OCI-LY1 (cell line): ENCODE measurements at regions not wholly inside any gene's neighbourhood (a gene's known extent, or its start where the extent isn't known, plus 50 kb on each side); places are given as distances from the start of the nearest gene placed in this dataset.

Source experiments
- EZH2 ChIP-seq: fragments of 200-600 bp; sonication (generic), shearing (Covaris generic); IDR thresholded peaks from 2 replicates; pipeline ENCODE4 v1.8.0; 2017; ENCODE audit warnings: borderline replicate concordance, mixed run types, mild to moderate bottlenecking, antibody characterized with exemption, low read length, moderate library complexity, mixed read lengths
- TF ChIP-seq, protein P1 (sequence below): fragments of 200-600 bp; sonication (generic), shearing (Covaris generic); IDR thresholded peaks from 2 replicates; pipeline ENCODE4 v1.5.1; 2017; ENCODE audit warnings: mild to moderate bottlenecking, antibody characterized with exemption, low read length, moderate library complexity, mixed read lengths

DNA sequence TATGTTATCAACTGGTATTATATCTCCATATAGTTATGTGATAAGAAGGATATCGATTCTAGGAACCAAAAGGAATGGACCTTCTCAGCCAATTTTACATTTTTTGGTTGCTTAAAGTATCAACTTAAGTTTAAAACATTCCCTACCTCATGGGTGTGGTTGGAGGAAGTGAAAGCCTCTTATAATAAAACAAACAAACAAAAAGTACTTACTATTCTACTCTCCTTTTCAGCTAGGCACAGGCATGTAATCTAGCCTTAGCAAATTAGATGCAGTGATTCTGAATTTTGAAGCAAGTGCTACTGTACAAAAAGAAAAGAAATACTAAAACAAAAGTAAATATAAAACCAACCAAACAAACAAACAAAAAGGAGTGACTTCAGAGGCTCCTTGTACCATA lies 485.4 kb downstream of the C4orf33 start:
- TF ChIP-seq, protein P1, sequence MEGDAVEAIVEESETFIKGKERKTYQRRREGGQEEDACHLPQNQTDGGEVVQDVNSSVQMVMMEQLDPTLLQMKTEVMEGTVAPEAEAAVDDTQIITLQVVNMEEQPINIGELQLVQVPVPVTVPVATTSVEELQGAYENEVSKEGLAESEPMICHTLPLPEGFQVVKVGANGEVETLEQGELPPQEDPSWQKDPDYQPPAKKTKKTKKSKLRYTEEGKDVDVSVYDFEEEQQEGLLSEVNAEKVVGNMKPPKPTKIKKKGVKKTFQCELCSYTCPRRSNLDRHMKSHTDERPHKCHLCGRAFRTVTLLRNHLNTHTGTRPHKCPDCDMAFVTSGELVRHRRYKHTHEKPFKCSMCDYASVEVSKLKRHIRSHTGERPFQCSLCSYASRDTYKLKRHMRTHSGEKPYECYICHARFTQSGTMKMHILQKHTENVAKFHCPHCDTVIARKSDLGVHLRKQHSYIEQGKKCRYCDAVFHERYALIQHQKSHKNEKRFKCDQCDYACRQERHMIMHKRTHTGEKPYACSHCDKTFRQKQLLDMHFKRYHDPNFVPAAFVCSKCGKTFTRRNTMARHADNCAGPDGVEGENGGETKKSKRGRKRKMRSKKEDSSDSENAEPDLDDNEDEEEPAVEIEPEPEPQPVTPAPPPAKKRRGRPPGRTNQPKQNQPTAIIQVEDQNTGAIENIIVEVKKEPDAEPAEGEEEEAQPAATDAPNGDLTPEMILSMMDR, result no peak
- TF ChIP-seq EZH2, result no peak
